PC-3 (cell line): ENCODE measurements at regions not wholly inside any gene's neighbourhood (a gene's known extent, or its start where the extent isn't known, plus 50 kb on each side); places are given as distances from the start of the nearest gene placed in this dataset.

ENCODE experiments used
- CTCF ChIP-seq: fragments of 300-600 bp; sonication (generic); conservative IDR thresholded peaks from 2 replicates; pipeline ENCODE4 v1.5.1; 2017; ENCODE audit warnings: antibody characterized with exemption, low read depth, mild to moderate bottlenecking, low read length
- EZH2 ChIP-seq: fragments of 300-600 bp; sonication (generic); IDR thresholded peaks from one replicate; pipeline ENCODE4 v1.6.1; 2017; ENCODE audit warnings: antibody characterized with exemption, mild to moderate bottlenecking, low read length; ENCODE audit not compliant: unreplicated experiment

- no peak for TF ChIP-seq CTCF
- TF ChIP-seq EZH2 = no peak
Observed at GRCh38 chr12:94839347-94839746, 164.2 kb downstream of the NDUFA12 start.
